OCI-LY1 (cell line): ENCODE measurements at regions not wholly inside any gene's neighbourhood (a gene's known extent, or its start where the extent isn't known, plus 50 kb on each side); places are given as distances from the start of the nearest gene placed in this dataset.

ENCODE experiments used
- H2AFZ ChIP-seq: fragments of 200-600 bp; sonication (generic), shearing (Covaris generic); 2 replicates; pipeline ENCODE4 v1.6.0; 2014; ENCODE audit warnings: antibody characterized with exemption, mild to moderate bottlenecking, low read length
- H3F3A ChIP-seq: fragments of 200-600 bp; sonication (generic), shearing (Covaris generic); 2 replicates; pipeline ENCODE4 v1.6.0; 2014; ENCODE audit warnings: mild to moderate bottlenecking, antibody characterized with exemption, low read length, moderate library complexity; ENCODE audit not compliant: insufficient read depth
- H3K27ac ChIP-seq: fragments of 200-600 bp; sonication (generic); 2 replicates; pipeline ENCODE4 v1.5.1; 2014; ENCODE audit warnings: low read length, mixed run types, mild to moderate bottlenecking, low read depth; ENCODE audit not compliant: poor library complexity, severe bottlenecking
- H3K27me3 ChIP-seq: fragments of 200-600 bp; sonication (generic); 2 replicates; pipeline ENCODE4 v1.6.0; 2014; ENCODE audit warnings: antibody characterized with exemption, mild to moderate bottlenecking, low read length, moderate library complexity; ENCODE audit not compliant: insufficient read depth
- H3K36me3 ChIP-seq: fragments of 200-600 bp; sonication (generic); 2 replicates; pipeline ENCODE4 v1.6.1; 2014; ENCODE audit warnings: mild to moderate bottlenecking, antibody characterized with exemption, low read length, moderate library complexity, mixed read lengths; ENCODE audit not compliant: insufficient read depth
- H3K4me1 ChIP-seq: fragments of 200-600 bp; sonication (generic); 2 replicates; pipeline ENCODE4 v1.5.1; 2014; ENCODE audit warnings: mild to moderate bottlenecking, low read length, moderate library complexity; ENCODE audit not compliant: insufficient read depth, severe bottlenecking
- H3K4me2 ChIP-seq: fragments of 200-600 bp; sonication (generic), shearing (Covaris generic); 2 replicates; pipeline ENCODE4 v1.6.1; 2014; ENCODE audit warnings: low read length
- H3K4me3 ChIP-seq: fragments of 200-600 bp; sonication (generic); 2 replicates; pipeline ENCODE4 v1.5.1; 2014; ENCODE audit warnings: low read length, low read depth, mild to moderate bottlenecking, mixed read lengths; ENCODE audit not compliant: poor library complexity, severe bottlenecking
- H3K79me2 ChIP-seq: fragments of 200-600 bp; shearing (Covaris generic); 2 replicates; pipeline ENCODE4 v1.6.1; 2016; ENCODE audit warnings: mixed run types, low read length, mixed read lengths; ENCODE audit not compliant: insufficient read depth
- H3K9ac ChIP-seq: fragments of 200-600 bp; sonication (generic), shearing (Covaris generic); 2 replicates; pipeline ENCODE4 v1.6.1; 2014; ENCODE audit warnings: mild to moderate bottlenecking, low read length, mixed read lengths
- H3K9me2 ChIP-seq: fragments of 200-600 bp; sonication (generic), shearing (Covaris generic); 2 replicates; pipeline ENCODE4 v1.6.1; 2014; ENCODE audit warnings: low read depth, mild to moderate bottlenecking, low read length, mixed read lengths
- H3K9me3 ChIP-seq: fragments of 200-600 bp; shearing (Covaris generic); 2 replicates; pipeline ENCODE4 v1.6.1; 2014; ENCODE audit warnings: low read length, mixed read lengths
- H4K20me1 ChIP-seq: fragments of 200-600 bp; sonication (generic), shearing (Covaris generic); 2 replicates; pipeline ENCODE4 v1.6.0; 2016; ENCODE audit warnings: mild to moderate bottlenecking, low read length; ENCODE audit not compliant: insufficient read depth
- CTCF ChIP-seq: fragments of 200-600 bp; sonication (generic), shearing (Covaris generic); IDR thresholded peaks from 2 replicates; pipeline ENCODE4 v1.5.1; 2017; ENCODE audit warnings: mild to moderate bottlenecking, antibody characterized with exemption, low read length, moderate library complexity, mixed read lengths
- EZH2 ChIP-seq: fragments of 200-600 bp; sonication (generic), shearing (Covaris generic); IDR thresholded peaks from 2 replicates; pipeline ENCODE4 v1.8.0; 2017; ENCODE audit warnings: borderline replicate concordance, mixed run types, mild to moderate bottlenecking, antibody characterized with exemption, low read length, moderate library complexity, mixed read lengths

- no peak for TF ChIP-seq CTCF
- TF ChIP-seq EZH2 = no peak
- Histone ChIP-seq H3K4me3 (no peak overlapping the region), H3K9me3 (no peaks in the 10 kb centered on the region), H4K20me1 (no peaks in the 10 kb centered on the region), H3K4me1 (no peaks in the 10 kb centered on the region), H3K9ac (no peak overlapping the region), H3K79me2 (no peaks in the 10 kb centered on the region), H2AFZ (no peak overlapping the region), H3K27me3 (no peaks in the 10 kb centered on the region; the same call in 1 of the 2 replicates), H3K27ac (no peak overlapping the region), H3K4me2 (no peak overlapping the region), H3K9me2 (no peaks in the 10 kb centered on the region), H3F3A (no peaks in the 10 kb centered on the region), H3K36me3 (no peaks in the 10 kb centered on the region)
Measured at GRCh38 chr1:232538224-232538942, 91.5 kb downstream of the SIPA1L2 start.

- H3K79me2 ChIP-seq = no peaks in the 10 kb centered on the region
- no peak overlapping the region for H2AFZ ChIP-seq
- H3K9me2 ChIP-seq = no peaks in the 10 kb centered on the region
- H3K4me1 ChIP-seq = no peaks in the 10 kb centered on the region
- TF ChIP-seq EZH2 (no peak), CTCF (no peak)
- H3K27ac ChIP-seq = no peak overlapping the region
- no peak overlapping the region for H3K4me3 ChIP-seq
- no peak overlapping the region for H3K4me2 ChIP-seq
- no peaks in the 10 kb centered on the region for H4K20me1 ChIP-seq
- H3K27me3 ChIP-seq = no peaks in the 10 kb centered on the region; the same call in 1 of the 2 replicates
- no peak overlapping the region for H3K9ac ChIP-seq
- no peaks in the 10 kb centered on the region for H3K9me3 ChIP-seq
- H3F3A ChIP-seq = no peaks in the 10 kb centered on the region
- H3K36me3 ChIP-seq = no peaks in the 10 kb centered on the region
Measured at GRCh38 chr1:232534552-232535517, 95.1 kb downstream of the SIPA1L2 start.

DNA sequence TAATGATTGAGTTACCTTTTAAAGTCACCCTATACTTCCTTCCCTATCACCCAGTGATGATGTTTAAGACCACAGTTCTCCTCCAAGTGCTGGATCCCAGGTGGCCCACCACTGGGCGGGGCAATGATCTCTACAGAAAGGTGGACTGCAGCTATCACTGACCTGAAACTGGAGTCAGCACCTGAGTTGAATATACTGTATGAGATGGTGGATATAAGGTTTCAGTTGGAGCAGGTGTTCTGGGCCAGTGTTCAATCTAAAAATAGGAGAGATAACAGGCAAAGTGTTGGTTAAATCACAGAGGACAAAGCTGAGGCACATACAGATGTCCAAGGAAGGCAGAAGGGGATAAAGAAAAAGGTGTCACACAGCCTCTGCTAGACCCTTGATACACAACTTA lies 96.6 kb downstream of the SIPA1L2 start:
- Histone ChIP-seq H3K79me2 (no peaks in the 10 kb centered on the region), H3K9ac (no peak overlapping the region), H3K27ac (no peak overlapping the region), H3K36me3 (no peaks in the 10 kb centered on the region), H3K4me2 (no peak overlapping the region), H3K9me3 (no peaks in the 10 kb centered on the region), H2AFZ (no peak overlapping the region), H3K4me1 (no peaks in the 10 kb centered on the region), H4K20me1 (no peaks in the 10 kb centered on the region), H3K27me3 (no peaks in the 10 kb centered on the region), H3F3A (no peaks in the 10 kb centered on the region), H3K4me3 (no peak overlapping the region), H3K9me2 (no peaks in the 10 kb centered on the region)
- TF ChIP-seq EZH2 (no peak), CTCF (no peak)
